B cell (primary cell): ENCODE measurements at regions not wholly inside any gene's neighbourhood (a gene's known extent, or its start where the extent isn't known, plus 50 kb on each side); places are given as distances from the start of the nearest gene placed in this dataset.

Experiments
- EZH2 ChIP-seq: IDR thresholded peaks from 2 replicates; pipeline ENCODE4 v1.6.1; 2012; ENCODE audit warnings: borderline replicate concordance, low read depth, mild to moderate bottlenecking, moderate library complexity, low read length; ENCODE audit not compliant: insufficient read depth, poor library complexity, severe bottlenecking
- TF ChIP-seq, protein P1 (sequence below): fragments of 200-600 bp; IDR thresholded peaks from one replicate; pipeline ENCODE4 v1.8.0; 2022; ENCODE audit warnings: antibody characterized with exemption, mild to moderate bottlenecking

DNA sequence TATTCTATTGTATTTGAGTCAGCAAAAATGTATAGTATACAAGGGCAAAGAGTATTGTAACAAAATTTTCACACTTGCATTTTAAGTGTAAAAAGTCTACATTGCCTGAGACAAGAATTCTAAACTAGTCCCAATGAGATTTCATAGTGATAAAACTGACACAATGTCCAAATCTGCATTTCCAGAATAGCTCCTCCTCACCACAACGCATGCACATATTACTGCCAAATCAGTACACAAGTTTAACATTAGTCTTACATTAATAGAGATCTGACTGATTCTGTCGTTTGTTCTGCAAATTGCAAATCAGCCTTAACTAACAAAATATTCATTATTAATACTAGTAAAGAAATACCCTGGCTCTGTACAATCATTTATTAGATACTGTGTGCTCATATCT lies 222.2 kb upstream of the NEIL3 start:
- TF ChIP-seq EZH2, result no peak
- TF ChIP-seq, protein P1, sequence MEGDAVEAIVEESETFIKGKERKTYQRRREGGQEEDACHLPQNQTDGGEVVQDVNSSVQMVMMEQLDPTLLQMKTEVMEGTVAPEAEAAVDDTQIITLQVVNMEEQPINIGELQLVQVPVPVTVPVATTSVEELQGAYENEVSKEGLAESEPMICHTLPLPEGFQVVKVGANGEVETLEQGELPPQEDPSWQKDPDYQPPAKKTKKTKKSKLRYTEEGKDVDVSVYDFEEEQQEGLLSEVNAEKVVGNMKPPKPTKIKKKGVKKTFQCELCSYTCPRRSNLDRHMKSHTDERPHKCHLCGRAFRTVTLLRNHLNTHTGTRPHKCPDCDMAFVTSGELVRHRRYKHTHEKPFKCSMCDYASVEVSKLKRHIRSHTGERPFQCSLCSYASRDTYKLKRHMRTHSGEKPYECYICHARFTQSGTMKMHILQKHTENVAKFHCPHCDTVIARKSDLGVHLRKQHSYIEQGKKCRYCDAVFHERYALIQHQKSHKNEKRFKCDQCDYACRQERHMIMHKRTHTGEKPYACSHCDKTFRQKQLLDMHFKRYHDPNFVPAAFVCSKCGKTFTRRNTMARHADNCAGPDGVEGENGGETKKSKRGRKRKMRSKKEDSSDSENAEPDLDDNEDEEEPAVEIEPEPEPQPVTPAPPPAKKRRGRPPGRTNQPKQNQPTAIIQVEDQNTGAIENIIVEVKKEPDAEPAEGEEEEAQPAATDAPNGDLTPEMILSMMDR, result no peak
